Activated naive CD4-positive, alpha-beta T cell treated with Interleukin-2 at 50 U/mL for 16 hours (primary cell): ENCODE measurements at regions not wholly inside any gene's neighbourhood (a gene's known extent, or its start where the extent isn't known, plus 50 kb on each side); places are given as distances from the start of the nearest gene placed in this dataset.
"Not testable (repeated sequence)": the region's sequence is repeated elsewhere in the genome, so short reads cannot be mapped to it uniquely, and the experiment has no call there.

Source experiments
- DNase-seq: peaks from one replicate; pipeline ENCODE4 v3.0.0-alpha.2; 2020

- no peak for DNase-seq
Observed at GRCh38 chr3:182424006-182424405, 369.3 kb upstream of the ATP11B start.

GRCh38 chr3:182425926-182426718 lies 367.2 kb upstream of the ATP11B start:
- not testable (repeated sequence) for DNase-seq

- DNase-seq, result not testable (repeated sequence)
Observed at GRCh38 chr3:182431972-182432371, 361.3 kb upstream of the ATP11B start.

- DNase-seq, result no peak
Observed at GRCh38 chr3:182435860-182436259, 357.4 kb upstream of the ATP11B start.

GRCh38 chr3:182436547-182436946 lies 356.8 kb upstream of the ATP11B start:
- no peak for DNase-seq

GRCh38 chr3:182438398-182438797 lies 354.9 kb upstream of the ATP11B start:
- no peak for DNase-seq

GRCh38 chr3:182440101-182440500 lies 353.2 kb upstream of the ATP11B start:
- no peak for DNase-seq

GRCh38 chr3:182445576-182445975 lies 347.7 kb upstream of the ATP11B start:
- no peak for DNase-seq

- DNase-seq, result no peak
Observed at GRCh38 chr3:182450942-182451787, 342.1 kb upstream of the ATP11B start.

- DNase-seq, result no peak
Observed at GRCh38 chr3:182451871-182452270, 341.4 kb upstream of the ATP11B start.

- DNase-seq, result no peak
Observed at GRCh38 chr3:182455011-182455410, 338.3 kb upstream of the ATP11B start.

- no peak for DNase-seq
Observed at GRCh38 chr3:182460303-182460702, 333.0 kb upstream of the ATP11B start.

- DNase-seq, result no peak
Observed at GRCh38 chr3:182462152-182462551, 331.2 kb upstream of the ATP11B start.

- no peak for DNase-seq
Observed at GRCh38 chr3:182464513-182465145, 328.7 kb upstream of the ATP11B start.

GRCh38 chr3:182465301-182466185 lies 327.8 kb upstream of the ATP11B start:
- no peak for DNase-seq

- no peak for DNase-seq
Observed at GRCh38 chr3:182469086-182469485, 324.2 kb upstream of the ATP11B start.

- DNase-seq, result no peak
Observed at GRCh38 chr3:182470187-182470586, 323.1 kb upstream of the ATP11B start.

- DNase-seq, result no peak
Observed at GRCh38 chr3:182473191-182473710, 320.1 kb upstream of the ATP11B start.

GRCh38 chr3:182478369-182478768 lies 314.9 kb upstream of the ATP11B start:
- DNase-seq, result no peak

- no peak for DNase-seq
Observed at GRCh38 chr3:182479419-182480336, 313.6 kb upstream of the ATP11B start.

- no peak for DNase-seq
Observed at GRCh38 chr3:182482705-182483104, 310.6 kb upstream of the ATP11B start.
